Left lobe of liver (tissue), 2 donors: ENCODE measurements at regions not wholly inside any gene's neighbourhood (a gene's known extent, or its start where the extent isn't known, plus 50 kb on each side); places are given as distances from the start of the nearest gene placed in this dataset.
"Not testable (repeated sequence)": the region's sequence is repeated elsewhere in the genome, so short reads cannot be mapped to it uniquely, and the experiment has no call there.

Source experiments
- ATAC-seq: fragments of 200-7000 bp; cut with Tn5 transposase; one replicate; pipeline ENCODE4 v1.9.1; 2020; ENCODE audit warnings: mild to moderate bottlenecking, moderate library complexity
- DNase-seq: peaks from one replicate; pipeline ENCODE4 v3.0.0-alpha.2; 2020; ENCODE audit warnings: low spot score
- donor health status: DM: no; HTN: no; CAD: no; lungs with moderate emphysema.
- donor health status: DM: no; HTN: yes; CAD: no.

DNA sequence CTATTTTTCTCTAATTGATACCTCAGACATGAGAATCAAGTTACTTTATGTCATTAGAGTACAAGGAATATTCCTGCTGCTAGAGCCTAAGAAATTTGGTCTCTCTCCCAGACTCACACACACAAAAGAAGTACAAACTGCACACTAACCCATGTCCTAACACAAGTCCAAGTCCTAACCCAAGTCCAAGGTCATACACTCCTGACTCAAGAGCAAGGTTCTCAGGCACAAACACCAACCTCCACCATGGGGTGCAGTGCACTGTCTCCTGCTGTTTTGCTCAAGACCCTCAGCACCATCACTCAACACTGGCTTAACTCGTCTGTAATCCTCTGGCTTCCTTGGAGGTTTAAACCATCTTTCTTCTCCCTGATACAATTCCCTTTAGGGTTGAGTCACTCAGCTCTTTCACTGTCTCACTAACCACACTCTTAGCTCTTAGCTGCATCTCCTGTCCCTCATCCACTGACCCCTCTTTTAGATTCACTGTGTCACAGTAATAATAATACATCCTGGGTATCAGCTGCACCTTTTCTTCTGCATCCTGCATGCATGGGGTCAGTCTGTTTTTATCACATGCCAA, 129.8 kb downstream of the BCL2L11 start:
- ATAC-seq, result no peak

GRCh38 chr2:111251711-111252110, 131.0 kb downstream of the BCL2L11 start:
- no peak for DNase-seq
- ATAC-seq, result no peak

More for the DNA sequence above, 129.8 kb downstream of the BCL2L11 start:
- no peak for DNase-seq

DNA sequence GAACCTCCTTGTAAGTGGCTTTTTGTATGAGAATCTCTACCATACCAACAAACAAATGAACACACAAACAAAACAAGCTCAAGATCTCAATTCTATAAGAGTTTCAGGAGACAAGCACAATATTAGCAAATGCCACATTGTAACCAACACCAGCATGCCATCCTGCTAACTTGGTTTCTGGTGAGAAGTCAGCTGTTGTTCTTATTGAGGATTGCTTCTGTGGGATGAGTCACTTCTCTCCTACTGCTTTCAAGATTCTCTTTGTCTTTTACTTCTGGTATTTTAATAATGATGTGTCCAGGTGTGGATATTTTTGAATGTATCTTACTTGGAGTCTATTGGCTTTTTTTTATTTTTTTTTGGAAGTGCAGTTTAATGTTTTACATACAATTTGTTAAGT, 131.7 kb downstream of the BCL2L11 start:
- no peak for ATAC-seq

GRCh38 chr2:111254916-111255315, 134.2 kb downstream of the BCL2L11 start:
- not testable (repeated sequence) for DNase-seq, ATAC-seq

More for the DNA sequence above, 131.7 kb downstream of the BCL2L11 start:
- DNase-seq, result no peak

GRCh38 chr2:111256628-111257027, 135.9 kb downstream of the BCL2L11 start:
- not testable (repeated sequence) for ATAC-seq, DNase-seq

- not testable (repeated sequence) for ATAC-seq, DNase-seq
Observed at GRCh38 chr2:111257607-111258006, 136.9 kb downstream of the BCL2L11 start.

GRCh38 chr2:111258318-111258717, 137.6 kb downstream of the BCL2L11 start:
- DNase-seq, ATAC-seq: not testable (repeated sequence)

DNA sequence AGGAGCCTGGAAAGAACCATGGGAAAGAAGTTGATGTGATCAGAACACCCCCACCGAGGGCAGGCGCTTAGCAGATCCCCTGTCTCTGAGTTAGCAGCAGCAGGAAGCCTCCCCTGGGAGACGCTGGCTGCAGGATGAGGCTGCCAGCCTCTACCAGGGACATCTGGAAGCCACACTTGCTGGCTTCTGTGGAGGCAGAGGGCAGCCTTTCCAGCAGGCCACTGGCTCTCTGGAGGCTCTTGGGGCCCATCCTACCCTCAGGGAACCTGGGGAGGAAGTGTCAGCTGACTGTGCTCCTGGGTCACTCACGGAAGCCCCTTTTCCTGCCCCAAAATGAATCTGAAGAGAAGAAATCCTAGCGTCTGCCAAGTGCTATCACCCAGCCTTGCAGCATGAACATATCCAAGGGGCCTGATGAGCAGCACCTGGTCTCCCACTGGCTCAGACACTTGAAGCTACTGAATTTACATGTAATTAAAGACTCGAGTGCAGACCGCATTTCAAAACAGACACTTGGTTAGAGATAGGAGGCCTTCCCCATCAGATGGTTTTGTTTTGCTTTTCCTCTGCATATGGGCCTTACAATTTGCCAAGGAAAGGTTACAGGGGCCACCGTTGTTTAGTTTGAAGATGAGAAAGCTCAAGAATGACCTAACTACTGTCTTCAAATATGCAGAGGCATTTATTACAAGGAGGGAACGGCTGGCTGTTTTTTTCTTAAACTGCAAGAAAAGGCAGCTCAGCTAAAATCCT, 142.1 kb downstream of the BCL2L11 start:
- ATAC-seq, DNase-seq: not testable (repeated sequence)

GRCh38 chr2:111263380-111264017, 142.8 kb downstream of the BCL2L11 start:
- ATAC-seq, result peak; percentile 3

DNA sequence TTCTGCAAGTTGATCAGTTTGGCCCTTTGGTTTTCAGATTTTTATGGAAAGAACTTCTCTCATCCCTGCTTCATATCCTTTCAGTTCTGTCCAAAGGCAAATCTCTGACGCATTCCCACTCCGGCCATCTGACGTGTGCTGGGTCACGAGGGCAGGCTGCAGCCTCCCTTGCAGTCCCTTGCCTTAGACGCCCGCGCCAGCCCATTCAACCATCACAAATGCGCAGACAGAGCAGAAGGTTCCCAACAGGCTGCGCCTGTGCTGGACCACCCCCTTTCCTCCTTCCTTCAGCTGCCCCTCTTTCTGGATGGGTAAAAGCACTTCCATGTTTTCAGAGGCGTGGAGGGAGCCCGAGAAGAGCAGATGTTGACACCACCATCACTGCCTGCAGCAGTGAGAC, 144.2 kb downstream of the BCL2L11 start:
- not testable (repeated sequence) for ATAC-seq
- DNase-seq, result peak; percentile 44

More at GRCh38 chr2:111263380-111264017, 142.8 kb downstream of the BCL2L11 start:
- not testable (repeated sequence) for DNase-seq

- ATAC-seq, DNase-seq: not testable (repeated sequence)
Observed at GRCh38 chr2:111266556-111266955, 145.8 kb downstream of the BCL2L11 start.

DNA sequence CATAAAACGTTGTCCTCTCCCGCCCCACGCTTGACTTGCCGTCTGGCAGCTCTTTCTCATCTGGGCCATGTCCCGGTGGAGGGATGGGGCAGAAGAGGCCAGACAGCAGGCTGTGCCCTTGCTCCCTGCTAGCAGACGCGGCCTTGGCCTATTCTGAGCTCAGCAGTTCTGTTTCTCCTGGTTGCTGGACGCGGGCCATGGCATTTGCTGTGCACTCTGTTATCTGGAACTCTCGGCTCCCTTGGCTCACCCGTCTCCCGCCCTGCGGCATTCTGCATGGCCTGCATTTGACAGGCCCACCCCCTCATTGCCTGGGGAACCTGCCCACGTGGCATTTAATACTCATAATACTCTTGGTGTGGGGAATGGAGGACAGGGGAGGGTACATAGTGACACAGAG, 146.3 kb downstream of the BCL2L11 start:
- peak; percentile 97 for DNase-seq

DNA sequence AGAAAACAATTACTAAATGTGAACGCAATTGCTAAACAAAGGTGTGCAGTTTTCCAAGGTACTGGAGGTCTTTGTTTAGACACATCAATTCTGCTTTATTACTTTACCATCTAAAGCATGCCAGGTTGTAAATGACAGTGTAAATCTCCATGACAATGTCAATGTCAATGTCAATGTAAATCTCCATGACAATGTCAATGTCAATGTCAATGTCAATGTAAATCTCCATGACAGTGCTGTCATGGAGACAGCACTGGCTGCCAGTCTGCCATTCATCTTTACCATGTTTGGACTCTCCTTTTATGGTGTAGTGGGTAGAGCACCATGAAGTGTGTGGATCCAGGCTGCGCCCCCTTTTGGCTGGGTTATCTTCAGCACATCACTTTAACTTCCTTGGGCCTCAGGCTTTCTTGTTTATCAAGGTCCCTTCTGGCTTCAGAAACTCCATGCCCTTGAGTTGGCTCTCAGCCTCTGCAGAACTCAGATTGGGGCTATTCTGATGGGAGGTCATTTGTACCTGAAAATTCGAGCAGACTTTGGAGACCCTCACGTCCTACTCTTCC, 149.1 kb downstream of the BCL2L11 start:
- ATAC-seq, DNase-seq: not testable (repeated sequence)

More for the DNA sequence above, 146.3 kb downstream of the BCL2L11 start:
- ATAC-seq, result peak; percentile 95

DNA sequence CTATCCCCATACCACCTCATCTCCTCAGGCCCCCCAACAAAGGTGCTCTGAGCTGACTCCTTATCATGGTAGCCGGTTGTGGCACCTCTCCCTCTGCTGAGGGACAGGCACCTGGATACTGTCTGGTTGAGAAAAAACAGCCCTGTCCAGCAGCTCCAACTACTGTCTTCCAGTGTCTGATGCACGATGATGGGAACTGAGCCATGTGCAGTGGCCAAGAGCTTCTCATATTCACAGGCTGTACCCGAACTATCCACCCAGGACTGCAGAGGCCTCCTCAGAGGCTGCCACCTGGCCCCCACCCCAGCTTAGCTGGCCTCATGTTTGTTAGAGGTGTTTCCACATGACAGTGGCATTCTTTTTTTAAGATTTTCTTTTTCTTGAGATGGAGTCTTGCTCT, 149.9 kb downstream of the BCL2L11 start:
- DNase-seq, ATAC-seq: not testable (repeated sequence)

GRCh38 chr2:111271647-111272304, 151.1 kb downstream of the BCL2L11 start:
- not testable (repeated sequence) for DNase-seq, ATAC-seq

- not testable (repeated sequence) for DNase-seq, ATAC-seq
Observed at GRCh38 chr2:111273007-111273406, 152.3 kb downstream of the BCL2L11 start.

DNA sequence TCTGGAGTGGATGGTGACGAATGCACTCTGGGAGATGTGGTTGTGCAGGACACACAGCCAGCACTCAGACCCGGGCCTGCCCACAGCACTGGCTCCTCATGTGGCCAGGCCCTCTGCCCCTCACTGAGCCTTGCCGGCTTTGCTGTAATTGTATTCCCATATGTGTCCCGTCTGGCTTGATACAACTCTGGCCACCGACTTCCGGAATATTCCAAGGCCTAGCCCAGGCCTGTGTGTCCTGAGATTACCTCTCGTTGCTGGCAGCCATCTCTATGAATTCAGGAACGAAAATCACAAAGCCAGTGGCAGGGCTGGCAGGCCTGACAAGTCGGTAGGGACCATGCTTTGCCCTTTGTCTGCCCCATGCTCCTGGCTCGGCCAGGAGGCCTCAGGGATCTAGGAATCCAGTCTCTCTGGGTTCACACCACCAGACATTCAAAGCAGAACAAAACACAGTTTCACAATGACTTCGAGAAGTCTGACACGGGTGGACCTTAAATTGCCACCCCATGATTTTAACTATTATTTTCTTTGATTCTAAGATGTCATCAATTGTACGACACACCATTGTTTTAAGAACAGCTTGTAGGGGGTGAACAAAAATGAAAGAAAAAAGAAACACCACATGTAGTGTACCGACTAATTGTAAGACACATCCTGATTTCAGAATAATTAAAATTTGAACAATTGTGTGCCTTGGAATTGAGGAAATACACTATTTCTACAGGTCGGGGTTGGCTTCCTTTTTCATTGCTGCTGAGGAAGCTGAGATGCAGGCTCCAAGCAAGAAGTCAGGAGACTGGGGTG, 154.5 kb downstream of the BCL2L11 start:
- ATAC-seq, result peak; percentile 91
- peak; percentile 55 for DNase-seq

- DNase-seq, ATAC-seq: not testable (repeated sequence)
Observed at GRCh38 chr2:111275854-111276171, 155.1 kb downstream of the BCL2L11 start.

DNA sequence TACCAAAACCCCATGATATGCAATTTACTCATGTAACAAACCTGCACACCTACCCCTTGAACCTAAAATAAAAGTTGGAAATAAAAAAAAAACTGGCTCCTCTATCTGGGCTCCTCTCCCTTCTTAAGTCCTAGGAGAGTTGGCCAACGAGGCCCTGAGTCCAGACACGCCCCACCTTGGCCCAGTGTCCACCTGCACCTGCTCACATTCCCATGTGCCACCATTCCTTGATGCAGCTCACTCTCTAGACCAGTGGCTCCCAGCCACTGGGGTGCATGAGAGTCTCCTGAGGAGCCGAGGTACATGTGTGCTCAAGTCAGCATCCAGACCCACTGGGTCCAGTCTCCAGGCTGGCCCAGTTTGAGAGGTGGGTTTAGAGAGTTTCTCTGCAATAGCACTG, 157.4 kb downstream of the BCL2L11 start:
- not testable (repeated sequence) for ATAC-seq, DNase-seq
